Endothelial cell of umbilical vein (primary cell): ENCODE measurements at regions not wholly inside any gene's neighbourhood (a gene's known extent, or its start where the extent isn't known, plus 50 kb on each side); places are given as distances from the start of the nearest gene placed in this dataset.

Experiments used
- MAX ChIP-seq: IDR thresholded peaks from 2 replicates; pipeline ENCODE4 v1.6.1; 2011; ENCODE audit not compliant: insufficient read depth, insufficient read length
- TF ChIP-seq, protein P1 (sequence below), 2 donors: IDR thresholded peaks; 1 replicate in 1 of 2; 2 replicates in 1 of 2; pipeline ENCODE4 v1.5.1; 2011; ENCODE audit warnings: low read length in 2 of 2, mild to moderate bottlenecking in 2 of 2, moderate library complexity in 2 of 2, control low read depth in 1 of 2, inconsistent platforms in 1 of 2, low read depth in 1 of 2; ENCODE audit not compliant: insufficient read depth in 1 of 2; ENCODE audit errors: extremely low read depth in 1 of 2

DNA sequence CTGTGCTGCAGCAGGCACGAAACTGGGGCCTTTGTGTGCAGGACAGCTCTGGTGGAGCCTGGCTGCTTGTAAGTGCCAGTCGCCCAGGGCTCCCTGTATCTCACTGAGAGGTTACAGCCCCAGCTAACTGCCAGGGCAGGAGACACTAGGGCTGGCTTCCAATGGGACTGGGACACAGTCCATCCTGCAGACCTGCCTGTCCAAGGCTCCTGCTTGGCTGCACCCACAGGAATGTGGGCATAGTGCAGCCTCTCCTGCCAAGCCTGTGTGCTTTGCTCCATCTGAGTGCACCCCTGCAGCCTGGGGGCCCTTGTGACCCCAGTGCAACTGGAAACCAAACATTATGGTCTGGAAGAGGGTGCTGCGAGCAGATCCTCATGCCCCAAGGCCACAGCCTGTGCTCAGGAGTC lies 144.0 kb downstream of the ADAM29 start:
- no peak for TF ChIP-seq MAX
- TF ChIP-seq, protein P1, sequence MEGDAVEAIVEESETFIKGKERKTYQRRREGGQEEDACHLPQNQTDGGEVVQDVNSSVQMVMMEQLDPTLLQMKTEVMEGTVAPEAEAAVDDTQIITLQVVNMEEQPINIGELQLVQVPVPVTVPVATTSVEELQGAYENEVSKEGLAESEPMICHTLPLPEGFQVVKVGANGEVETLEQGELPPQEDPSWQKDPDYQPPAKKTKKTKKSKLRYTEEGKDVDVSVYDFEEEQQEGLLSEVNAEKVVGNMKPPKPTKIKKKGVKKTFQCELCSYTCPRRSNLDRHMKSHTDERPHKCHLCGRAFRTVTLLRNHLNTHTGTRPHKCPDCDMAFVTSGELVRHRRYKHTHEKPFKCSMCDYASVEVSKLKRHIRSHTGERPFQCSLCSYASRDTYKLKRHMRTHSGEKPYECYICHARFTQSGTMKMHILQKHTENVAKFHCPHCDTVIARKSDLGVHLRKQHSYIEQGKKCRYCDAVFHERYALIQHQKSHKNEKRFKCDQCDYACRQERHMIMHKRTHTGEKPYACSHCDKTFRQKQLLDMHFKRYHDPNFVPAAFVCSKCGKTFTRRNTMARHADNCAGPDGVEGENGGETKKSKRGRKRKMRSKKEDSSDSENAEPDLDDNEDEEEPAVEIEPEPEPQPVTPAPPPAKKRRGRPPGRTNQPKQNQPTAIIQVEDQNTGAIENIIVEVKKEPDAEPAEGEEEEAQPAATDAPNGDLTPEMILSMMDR (IDR thresholded peaks at IDR 0.05; ENCODE audit: extremely low read depth in 1 of 2, insufficient read depth in 1 of 2, low read depth in 1 of 2, low read length in 2 of 2), result no peak
